Retina (tissue), 1 donor: ENCODE measurements at regions not wholly inside any gene's neighbourhood (a gene's known extent, or its start where the extent isn't known, plus 50 kb on each side); places are given as distances from the start of the nearest gene placed in this dataset.
A peak's percentile ranks its signal among the peaks of the same experiment; 100 is the strongest.

ENCODE experiments used
- DNase-seq: peaks from one replicate; pipeline ENCODE4 v3.0.0-alpha.2; 2016

- DNase-seq = no peak
Measured at GRCh38 chr2:41610501-41611190, 437.2 kb upstream of the PKDCC start.

- no peak for DNase-seq
Measured at GRCh38 chr2:41618754-41619153, 429.1 kb upstream of the PKDCC start.

GRCh38 chr2:41621095-41621494 is 426.7 kb upstream of the PKDCC start:
- DNase-seq = no peak

- DNase-seq = no peak
Measured at GRCh38 chr2:41621563-41621962, 426.3 kb upstream of the PKDCC start.

- no peak for DNase-seq
Measured at GRCh38 chr2:41622301-41622700, 425.5 kb upstream of the PKDCC start.

GRCh38 chr2:41626936-41627335 is 420.9 kb upstream of the PKDCC start:
- no peak for DNase-seq

- DNase-seq = no peak
Measured at GRCh38 chr2:41634686-41635085, 413.1 kb upstream of the PKDCC start.

- DNase-seq = no peak
Measured at GRCh38 chr2:41644936-41645335, 402.9 kb upstream of the PKDCC start.

GRCh38 chr2:41647468-41648050 is 400.3 kb upstream of the PKDCC start:
- DNase-seq = no peak

- no peak for DNase-seq
Measured at GRCh38 chr2:41657226-41657625, 390.6 kb upstream of the PKDCC start.

GRCh38 chr2:41659758-41660157 is 388.1 kb upstream of the PKDCC start:
- no peak for DNase-seq

- no peak for DNase-seq
Measured at GRCh38 chr2:41662461-41662860, 385.4 kb upstream of the PKDCC start.

- DNase-seq = no peak
Measured at GRCh38 chr2:41663056-41663455, 384.8 kb upstream of the PKDCC start.

- DNase-seq = no peak
Measured at GRCh38 chr2:41668529-41668928, 379.3 kb upstream of the PKDCC start.

- DNase-seq = no peak
Measured at GRCh38 chr2:41678639-41679038, 369.2 kb upstream of the PKDCC start.

- DNase-seq = no peak
Measured at GRCh38 chr2:41686156-41686555, 361.7 kb upstream of the PKDCC start.

GRCh38 chr2:41691561-41691960 is 356.3 kb upstream of the PKDCC start:
- no peak for DNase-seq

GRCh38 chr2:41694536-41695049 is 353.2 kb upstream of the PKDCC start:
- DNase-seq = no peak

GRCh38 chr2:41695198-41696113 is 352.4 kb upstream of the PKDCC start:
- DNase-seq = no peak

- no peak for DNase-seq
Measured at GRCh38 chr2:41697389-41697788, 350.4 kb upstream of the PKDCC start.

GRCh38 chr2:41698678-41699422 is 349.0 kb upstream of the PKDCC start:
- peak; percentile 73 for DNase-seq

- no peak for DNase-seq
Measured at GRCh38 chr2:41701231-41701630, 346.6 kb upstream of the PKDCC start.

GRCh38 chr2:41703123-41703522 is 344.7 kb upstream of the PKDCC start:
- no peak for DNase-seq
